GM12878 (cell line): ENCODE measurements at regions not wholly inside any gene's neighbourhood (a gene's known extent, or its start where the extent isn't known, plus 50 kb on each side); places are given as distances from the start of the nearest gene placed in this dataset.

Experiments used
- CTCF ChIP-seq, 3 experiments: IDR thresholded peaks in 2 of 3; conservative IDR thresholded peaks in 1 of 3; 2 replicates each; pipeline ENCODE4 v1.5.1; 2011; ENCODE audit warnings: low read depth in 3 of 3, low read length in 3 of 3, mild to moderate bottlenecking in 3 of 3, control low read depth in 2 of 3, moderate library complexity in 2 of 3, inconsistent platforms in 1 of 3, mixed read lengths in 1 of 3; ENCODE audit not compliant: control insufficient read depth in 2 of 3, insufficient read depth in 1 of 3; ENCODE audit errors: extremely low read depth in 1 of 3
- ESRRA ChIP-seq: IDR thresholded peaks from 2 replicates; pipeline ENCODE4 v1.6.1; 2012; ENCODE audit warnings: mild to moderate bottlenecking, low read length, improper control_type of control experiment
- MAX ChIP-seq: IDR thresholded peaks from 2 replicates; pipeline ENCODE4 v1.6.1; 2012; ENCODE audit warnings: low read depth, low read length, improper control_type of control experiment
- PAX8 ChIP-seq: fragments of 450-650 bp; IDR thresholded peaks from 2 replicates; pipeline ENCODE4 v1.6.1; 2017; ENCODE audit warnings: mild to moderate bottlenecking, moderate library complexity
- POLR2A ChIP-seq: IDR thresholded peaks from 2 replicates; pipeline ENCODE4 v1.6.1; 2011; ENCODE audit warnings: low read depth, mild to moderate bottlenecking, low read length
- REST ChIP-seq: IDR thresholded peaks from 2 replicates; pipeline ENCODE4 v1.6.1; 2012; ENCODE audit warnings: mild to moderate bottlenecking, low read depth, low read length
- TAF1 ChIP-seq: IDR thresholded peaks from 2 replicates; pipeline ENCODE4 v1.6.1; 2011; ENCODE audit warnings: mild to moderate bottlenecking, low read depth, low read length, borderline replicate concordance
- ZBTB33 ChIP-seq: fragments of 450-650 bp; IDR thresholded peaks from 2 replicates; pipeline ENCODE4 v1.6.1; 2017; ENCODE audit warnings: mild to moderate bottlenecking
- ZNF274 ChIP-seq: IDR thresholded peaks from one replicate; pipeline ENCODE4 v1.8.0; 2011; ENCODE audit not compliant: insufficient read length, insufficient read depth
- TF ChIP-seq, protein P1 (sequence below): fragments of 150-350 bp; IDR thresholded peaks from 2 replicates; pipeline ENCODE4 v1.6.1; 2016; ENCODE audit warnings: low read depth, low read length

DNA sequence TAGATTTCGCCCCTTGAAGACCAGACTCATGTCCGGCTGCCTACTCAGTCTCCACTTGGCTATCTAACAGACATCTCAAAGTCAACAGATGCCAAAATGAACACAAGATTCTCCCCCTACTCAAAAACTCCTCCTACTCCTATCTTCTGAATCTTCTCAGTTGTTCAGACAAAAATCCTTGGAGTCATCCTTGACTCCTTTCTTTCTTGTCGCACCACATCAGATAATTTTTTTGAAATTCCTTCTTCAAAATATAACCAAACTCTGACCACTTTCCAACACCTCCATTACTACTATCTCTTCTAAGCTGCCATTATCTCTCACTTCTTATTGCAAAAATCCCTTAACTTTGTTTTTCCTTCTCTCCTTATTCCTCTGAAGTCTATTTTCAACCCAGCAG, 141.9 kb upstream of the SLC7A14 start:
- no peak for TF ChIP-seq REST
- TF ChIP-seq POLR2A, result no peak
- TF ChIP-seq ESRRA, result no peak
- TF ChIP-seq, protein P1, sequence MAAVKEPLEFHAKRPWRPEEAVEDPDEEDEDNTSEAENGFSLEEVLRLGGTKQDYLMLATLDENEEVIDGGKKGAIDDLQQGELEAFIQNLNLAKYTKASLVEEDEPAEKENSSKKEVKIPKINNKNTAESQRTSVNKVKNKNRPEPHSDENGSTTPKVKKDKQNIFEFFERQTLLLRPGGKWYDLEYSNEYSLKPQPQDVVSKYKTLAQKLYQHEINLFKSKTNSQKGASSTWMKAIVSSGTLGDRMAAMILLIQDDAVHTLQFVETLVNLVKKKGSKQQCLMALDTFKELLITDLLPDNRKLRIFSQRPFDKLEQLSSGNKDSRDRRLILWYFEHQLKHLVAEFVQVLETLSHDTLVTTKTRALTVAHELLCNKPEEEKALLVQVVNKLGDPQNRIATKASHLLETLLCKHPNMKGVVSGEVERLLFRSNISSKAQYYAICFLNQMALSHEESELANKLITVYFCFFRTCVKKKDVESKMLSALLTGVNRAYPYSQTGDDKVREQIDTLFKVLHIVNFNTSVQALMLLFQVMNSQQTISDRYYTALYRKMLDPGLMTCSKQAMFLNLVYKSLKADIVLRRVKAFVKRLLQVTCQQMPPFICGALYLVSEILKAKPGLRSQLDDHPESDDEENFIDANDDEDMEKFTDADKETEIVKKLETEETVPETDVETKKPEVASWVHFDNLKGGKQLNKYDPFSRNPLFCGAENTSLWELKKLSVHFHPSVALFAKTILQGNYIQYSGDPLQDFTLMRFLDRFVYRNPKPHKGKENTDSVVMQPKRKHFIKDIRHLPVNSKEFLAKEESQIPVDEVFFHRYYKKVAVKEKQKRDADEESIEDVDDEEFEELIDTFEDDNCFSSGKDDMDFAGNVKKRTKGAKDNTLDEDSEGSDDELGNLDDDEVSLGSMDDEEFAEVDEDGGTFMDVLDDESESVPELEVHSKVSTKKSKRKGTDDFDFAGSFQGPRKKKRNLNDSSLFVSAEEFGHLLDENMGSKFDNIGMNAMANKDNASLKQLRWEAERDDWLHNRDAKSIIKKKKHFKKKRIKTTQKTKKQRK, result no peak
- no peak for TF ChIP-seq TAF1
- no peak for TF ChIP-seq ZBTB33
- no peak for TF ChIP-seq MAX
- no peak for TF ChIP-seq PAX8
- TF ChIP-seq ZNF274, result no peak
- TF ChIP-seq CTCF (IDR thresholded peaks at IDR 0.05 in 2 of 3, conservative IDR thresholded peaks at IDR 0.05 in 1 of 3; ENCODE audit: control insufficient read depth in 2 of 3, extremely low read depth in 1 of 3, insufficient read depth in 1 of 3, low read depth in 3 of 3, low read length in 3 of 3), result no peak
